Amygdala (tissue), 56 donors: ENCODE measurements at regions not wholly inside any gene's neighbourhood (a gene's known extent, or its start where the extent isn't known, plus 50 kb on each side); places are given as distances from the start of the nearest gene placed in this dataset.
A peak's percentile ranks its signal among the peaks of the same experiment; 100 is the strongest.
"Not testable (repeated sequence)": the region's sequence is repeated elsewhere in the genome, so short reads cannot be mapped to it uniquely, and the experiment has no call there.

ENCODE experiments used
- DNase-seq, 56 donors: peaks; one replicate each; lab custom pipeline; 2025; lab: John Stamatoyannopoulos, UW

GRCh38 chr12:116687888-116688287, 50.0 kb downstream of the SPRING1 start:
- peak in 1 of 56 donors; percentile 5 for DNase-seq

- no peak for DNase-seq
Observed at GRCh38 chr12:116684891-116685290, 53.0 kb downstream of the SPRING1 start.

DNA sequence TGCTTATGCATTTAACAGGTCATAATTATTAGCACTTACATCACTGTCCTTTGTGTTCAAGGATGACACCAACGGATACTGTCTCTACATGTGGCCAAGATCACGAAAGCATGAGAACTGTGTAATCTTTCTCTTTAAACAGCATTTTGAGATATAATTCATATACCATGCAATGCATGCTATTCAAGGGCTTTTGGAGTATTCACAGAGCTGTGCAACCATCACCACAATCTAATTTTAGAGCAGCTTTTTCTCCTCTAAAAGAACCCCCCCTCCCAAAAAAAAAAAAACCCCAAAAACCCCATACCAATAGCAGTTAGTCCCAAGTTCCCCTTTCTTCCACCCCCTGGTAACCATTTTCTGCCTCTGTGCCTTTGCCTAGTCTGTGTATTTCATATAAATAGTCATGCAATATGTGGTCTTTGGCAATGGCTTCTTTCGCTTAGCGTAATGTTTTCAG, 60.6 kb downstream of the SPRING1 start:
- no peak for DNase-seq

DNA sequence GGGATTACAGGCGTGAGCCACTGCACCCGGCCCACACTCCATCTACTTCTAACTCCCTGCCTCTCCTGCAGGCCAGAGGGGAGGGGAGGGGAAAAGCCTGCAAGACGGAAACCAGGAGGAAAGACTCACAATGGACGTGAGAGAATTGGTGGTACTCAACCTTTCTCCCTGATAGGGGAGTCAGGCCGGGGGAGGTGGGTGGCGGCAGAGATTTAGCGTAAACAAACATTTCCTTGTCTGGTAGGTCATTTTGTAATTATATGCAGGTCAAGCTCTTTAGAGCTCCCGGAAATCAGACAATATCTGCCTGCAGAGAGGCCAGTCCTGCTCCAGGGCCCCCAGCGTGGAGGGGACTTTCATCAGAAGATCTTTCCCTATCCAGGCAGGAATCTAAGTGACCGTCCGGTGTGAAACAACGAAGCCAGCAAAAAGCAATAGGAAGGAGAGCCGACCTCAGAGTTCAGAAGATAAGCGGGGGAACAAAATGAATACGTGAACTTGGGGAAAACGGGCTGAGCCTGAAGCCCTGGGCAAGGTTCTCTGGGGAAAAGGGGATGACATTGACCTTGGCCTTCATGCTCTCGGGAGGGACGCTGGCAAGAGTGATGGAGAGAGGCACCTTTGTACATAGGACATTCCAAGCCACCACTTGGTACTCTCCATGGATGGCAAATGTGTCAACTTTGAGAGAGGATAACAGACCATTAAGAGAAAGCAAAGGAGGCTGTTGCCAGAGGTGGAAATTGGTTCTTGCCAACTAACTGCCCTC, 62.3 kb downstream of the SPRING1 start:
- DNase-seq, result no peak

DNA sequence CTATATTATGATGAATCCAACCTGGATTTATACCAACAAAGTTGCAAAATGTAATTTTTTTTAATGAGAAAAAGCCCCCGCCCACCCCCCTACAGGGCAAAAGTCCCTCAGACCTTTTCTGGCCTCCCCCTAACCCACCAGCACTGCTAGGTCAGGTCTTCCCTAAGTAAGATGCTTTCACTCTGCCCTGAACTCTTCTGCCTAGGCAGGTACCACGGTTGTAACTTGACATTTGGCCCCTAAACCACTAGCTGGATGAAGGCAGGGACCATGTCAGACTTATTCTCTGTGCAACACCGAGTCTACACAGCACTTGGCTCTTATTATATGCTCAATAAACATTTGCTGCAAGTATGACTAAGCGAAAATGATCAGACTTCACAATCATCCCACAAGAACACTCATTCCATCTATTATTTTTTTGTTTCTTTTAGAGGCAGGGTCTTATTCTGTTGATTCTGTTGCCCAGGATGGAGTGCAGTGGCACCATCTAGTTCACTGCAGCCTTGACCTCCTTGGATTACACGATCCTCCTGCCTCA, 63.2 kb downstream of the SPRING1 start:
- no peak for DNase-seq

GRCh38 chr12:116673681-116674111, 64.2 kb downstream of the SPRING1 start:
- DNase-seq, result no peak

- DNase-seq, result no peak
Observed at GRCh38 chr12:116672842-116673516, 64.9 kb downstream of the SPRING1 start.

- DNase-seq, result no peak
Observed at GRCh38 chr12:116672010-116672409, 65.9 kb downstream of the SPRING1 start.

GRCh38 chr12:116670859-116671258, 67.0 kb downstream of the SPRING1 start:
- no peak for DNase-seq

DNA sequence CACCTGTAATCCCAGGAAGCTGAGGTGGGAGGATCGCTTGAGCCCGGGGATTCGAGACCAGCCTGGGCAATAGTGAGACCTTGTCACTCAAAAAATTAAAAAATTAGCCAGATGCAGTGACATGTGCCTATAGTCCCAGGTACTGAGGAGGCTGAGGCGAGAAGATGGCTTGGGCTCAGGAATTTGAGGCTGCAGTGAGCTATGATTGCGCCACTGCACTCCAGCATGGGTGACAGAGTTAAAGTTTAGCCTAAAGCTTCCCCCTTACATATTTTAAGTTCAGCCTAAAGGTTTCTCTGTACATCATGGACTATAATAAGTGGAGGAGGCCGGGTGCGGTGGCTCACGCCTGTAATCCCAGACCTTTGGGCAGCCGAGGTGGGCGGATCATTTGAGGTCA, 70.1 kb downstream of the SPRING1 start:
- no peak for DNase-seq

GRCh38 chr12:116666829-116667228, 71.0 kb downstream of the SPRING1 start:
- DNase-seq, result not testable (repeated sequence)

- DNase-seq, result no peak
Observed at GRCh38 chr12:116666305-116666673, 71.6 kb downstream of the SPRING1 start.

- DNase-seq, result no peak
Observed at GRCh38 chr12:116665666-116666304, 72.1 kb downstream of the SPRING1 start.

DNA sequence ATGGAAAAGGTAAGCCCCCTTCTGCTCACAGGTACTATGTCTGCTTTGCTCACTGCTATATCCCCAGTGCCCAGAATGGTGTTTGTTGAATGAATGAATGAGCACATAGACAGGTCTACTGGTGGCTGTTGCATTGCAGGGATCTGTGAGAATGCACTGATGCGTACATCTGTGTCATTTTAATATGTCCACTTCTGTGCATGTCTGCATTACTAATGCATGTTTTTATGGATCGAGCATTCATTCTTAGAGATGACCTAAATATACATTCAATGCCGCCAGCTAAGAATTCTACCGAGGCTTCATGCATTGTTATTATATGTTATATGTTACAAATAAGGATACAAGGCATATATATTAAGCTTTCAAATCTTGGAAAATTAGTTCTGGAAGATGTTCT, 73.8 kb downstream of the SPRING1 start:
- DNase-seq, result no peak

DNA sequence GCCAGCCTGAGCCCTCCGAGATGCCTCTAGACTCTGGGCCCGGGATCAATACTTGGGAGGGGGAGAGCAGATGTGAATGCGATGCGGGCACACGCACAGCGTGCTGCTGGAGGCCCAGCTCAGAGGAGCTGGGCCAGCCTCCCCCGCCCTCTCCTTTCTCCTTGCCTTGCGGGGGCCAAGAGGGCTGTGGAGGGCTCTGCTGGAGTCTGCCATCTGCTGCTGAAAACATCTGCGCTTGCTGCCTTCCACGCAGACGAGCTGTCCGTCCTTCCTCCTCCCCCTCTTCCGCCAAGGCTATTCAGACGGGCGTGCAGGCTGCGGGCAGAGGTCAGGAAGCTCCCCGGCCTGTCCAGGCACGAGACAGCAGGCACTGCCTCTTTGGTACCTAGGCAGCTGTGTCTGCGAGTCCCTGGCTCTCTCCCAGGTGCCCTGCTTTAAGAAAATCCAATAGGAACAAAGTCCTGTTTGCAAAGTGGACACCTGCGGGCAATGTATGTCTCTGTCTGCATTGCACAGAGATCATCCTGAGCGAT, 75.2 kb downstream of the SPRING1 start:
- DNase-seq, result peak in 15 of 56 donors; percentile 1 to 36 (median 6)

DNA sequence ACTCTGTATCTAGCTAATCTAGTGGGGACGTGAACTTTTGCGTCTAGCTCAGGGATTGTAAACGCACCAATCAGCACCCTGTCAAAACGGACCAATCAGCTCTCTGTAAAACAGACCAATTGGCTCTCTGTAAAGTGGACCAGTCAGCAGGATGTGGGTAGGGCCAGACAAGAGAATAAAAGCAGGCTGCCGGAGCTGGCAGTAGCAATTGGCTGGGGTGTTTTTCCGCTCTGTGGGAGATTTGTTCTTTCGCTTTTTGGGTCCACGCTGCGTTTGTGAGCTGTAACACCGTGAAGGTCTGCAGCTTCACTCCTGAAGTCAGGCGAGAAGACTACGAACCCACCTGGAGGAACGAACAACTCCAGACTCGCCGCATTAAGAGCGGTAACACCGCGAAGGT, 76.5 kb downstream of the SPRING1 start:
- no peak for DNase-seq

DNA sequence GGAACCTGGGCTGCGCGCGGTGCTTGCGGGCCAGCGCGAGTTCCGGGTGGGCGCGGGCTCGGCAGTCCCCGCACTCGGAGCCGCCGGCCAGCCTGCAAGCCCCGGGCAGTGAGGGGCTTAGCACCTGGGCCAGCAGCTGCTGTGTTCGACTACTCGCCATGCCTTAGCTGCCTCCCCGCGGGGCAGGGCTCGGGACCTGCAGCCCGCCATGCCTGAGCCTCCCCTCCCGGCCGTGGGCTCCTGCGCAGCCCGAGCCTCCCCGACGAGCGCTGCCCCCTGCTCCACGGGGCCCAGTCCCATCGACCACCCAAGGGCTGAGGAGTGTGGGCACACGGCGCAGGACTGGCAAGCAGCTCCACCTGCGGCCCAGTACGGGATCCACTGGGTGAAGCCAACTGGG, 77.1 kb downstream of the SPRING1 start:
- DNase-seq, result not testable (repeated sequence)

GRCh38 chr12:116659771-116660481, 77.9 kb downstream of the SPRING1 start:
- DNase-seq, result no peak

DNA sequence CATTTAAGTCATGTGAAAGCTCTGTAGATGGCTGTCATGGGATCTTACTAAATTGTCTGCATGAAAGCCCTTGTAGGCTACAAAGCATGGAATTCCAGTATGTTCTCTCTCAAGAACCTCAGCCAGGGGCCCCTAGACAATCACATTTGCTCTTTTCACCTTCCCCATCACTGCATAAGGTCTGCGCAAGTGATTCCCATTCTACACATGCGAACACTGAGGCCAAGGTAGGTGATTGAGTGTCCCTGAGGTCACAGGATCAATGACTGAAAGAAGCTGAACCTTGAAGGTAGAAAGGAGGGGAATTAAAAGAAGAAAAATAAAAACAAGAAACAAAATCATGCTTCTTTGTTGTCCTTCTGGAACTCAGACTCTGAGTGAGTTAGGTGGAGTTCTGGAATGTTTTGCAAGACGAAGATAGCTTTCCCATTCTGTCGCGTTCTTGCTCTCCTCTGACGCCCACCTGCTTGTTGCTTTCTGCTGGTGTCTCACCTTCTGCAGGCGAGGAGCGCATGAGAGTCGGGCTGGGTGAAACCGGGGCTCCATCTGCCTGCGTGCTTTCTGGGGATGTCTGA, 79.9 kb downstream of the SPRING1 start:
- DNase-seq, result peak in 3 of 56 donors; percentile 3 to 68 (median 54)

DNA sequence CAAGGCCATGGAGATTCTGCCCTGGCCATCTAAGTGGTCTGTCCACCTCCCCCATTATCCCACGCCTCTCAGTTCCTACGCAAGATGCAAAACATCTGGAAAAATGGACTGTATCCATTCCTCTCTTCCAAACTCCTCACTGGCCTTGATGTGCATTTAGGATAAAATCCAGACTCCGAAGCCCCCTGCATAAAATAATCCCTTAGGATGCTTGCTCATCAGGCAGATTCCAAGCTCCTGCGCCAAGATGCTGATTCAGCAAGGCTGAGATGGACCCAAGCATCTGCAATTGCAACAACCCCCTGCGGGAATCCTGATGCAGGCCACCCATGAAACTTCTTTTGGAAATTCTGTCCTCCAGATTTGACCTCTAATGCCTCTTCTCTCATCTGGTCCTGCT, 81.6 kb downstream of the SPRING1 start:
- DNase-seq, result no peak
